ENCODE measurements at regions not wholly inside any gene's neighbourhood (a gene's known extent, or its start where the extent isn't known, plus 50 kb on each side); places are given as distances from the start of the nearest gene placed in this dataset.
"Not testable (repeated sequence)": the region's sequence is repeated elsewhere in the genome, so short reads cannot be mapped to it uniquely, and the experiment has no call there.

DNA sequence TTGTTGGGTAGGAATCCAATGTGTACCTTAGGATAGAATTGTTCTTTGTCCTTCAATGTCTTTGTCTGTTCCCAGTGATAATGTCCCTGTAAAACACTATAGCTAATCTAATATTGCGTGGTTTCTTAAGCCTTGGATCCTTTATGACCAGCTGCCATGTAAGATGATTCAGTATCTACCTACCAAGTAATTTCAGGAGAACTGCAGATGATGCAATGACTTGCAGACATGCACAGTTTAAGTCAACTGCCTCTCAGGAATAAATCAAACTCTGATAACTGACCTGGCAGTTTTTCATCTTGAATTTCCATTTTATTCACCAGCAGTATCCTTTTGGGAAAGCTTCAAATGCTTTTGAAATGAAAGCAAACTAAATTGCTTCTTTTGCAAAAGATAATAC, 157.8 kb downstream of the TPBG start:
- no peak overlapping the region for H3K27ac ChIP-seq
- no peaks in the 10 kb centered on the region for H3K27me3 ChIP-seq
- no peak overlapping the region for H3K4me3 ChIP-seq
- TF ChIP-seq, protein P1, sequence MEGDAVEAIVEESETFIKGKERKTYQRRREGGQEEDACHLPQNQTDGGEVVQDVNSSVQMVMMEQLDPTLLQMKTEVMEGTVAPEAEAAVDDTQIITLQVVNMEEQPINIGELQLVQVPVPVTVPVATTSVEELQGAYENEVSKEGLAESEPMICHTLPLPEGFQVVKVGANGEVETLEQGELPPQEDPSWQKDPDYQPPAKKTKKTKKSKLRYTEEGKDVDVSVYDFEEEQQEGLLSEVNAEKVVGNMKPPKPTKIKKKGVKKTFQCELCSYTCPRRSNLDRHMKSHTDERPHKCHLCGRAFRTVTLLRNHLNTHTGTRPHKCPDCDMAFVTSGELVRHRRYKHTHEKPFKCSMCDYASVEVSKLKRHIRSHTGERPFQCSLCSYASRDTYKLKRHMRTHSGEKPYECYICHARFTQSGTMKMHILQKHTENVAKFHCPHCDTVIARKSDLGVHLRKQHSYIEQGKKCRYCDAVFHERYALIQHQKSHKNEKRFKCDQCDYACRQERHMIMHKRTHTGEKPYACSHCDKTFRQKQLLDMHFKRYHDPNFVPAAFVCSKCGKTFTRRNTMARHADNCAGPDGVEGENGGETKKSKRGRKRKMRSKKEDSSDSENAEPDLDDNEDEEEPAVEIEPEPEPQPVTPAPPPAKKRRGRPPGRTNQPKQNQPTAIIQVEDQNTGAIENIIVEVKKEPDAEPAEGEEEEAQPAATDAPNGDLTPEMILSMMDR (IDR thresholded peaks at IDR 0.05) = no peak
- H3K36me3 ChIP-seq = no peaks in the 10 kb centered on the region
- no peak for DNase-seq
- no peaks in the 10 kb centered on the region for H3K4me1 ChIP-seq
- no peaks in the 10 kb centered on the region for H3K9me3 ChIP-seq

DNA sequence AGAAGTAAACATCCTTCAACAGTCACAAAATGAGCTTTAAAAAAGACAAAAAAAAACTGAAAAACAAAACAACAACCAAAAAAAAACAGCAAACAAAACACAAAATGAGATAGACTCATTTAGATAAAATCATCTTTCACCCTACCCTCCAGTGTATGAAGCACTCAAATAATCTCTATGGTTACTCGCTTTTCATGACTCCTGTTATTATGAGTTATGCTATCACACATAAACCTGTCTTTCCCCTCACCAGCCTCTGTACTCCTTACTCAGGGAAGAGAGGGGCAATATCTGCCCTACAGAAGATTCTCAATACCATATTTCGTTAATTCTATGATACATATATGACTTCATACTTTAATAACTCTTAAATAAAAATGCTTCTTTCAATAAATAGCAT, 158.2 kb downstream of the TPBG start:
- Histone ChIP-seq H3K9me3 (no peaks in the 10 kb centered on the region), H3K36me3 (no peaks in the 10 kb centered on the region), H3K27ac (no peak overlapping the region), H3K4me3 (no peak overlapping the region), H3K27me3 (no peaks in the 10 kb centered on the region), H3K4me1 (no peaks in the 10 kb centered on the region)
- TF ChIP-seq POLR2A (IDR thresholded peaks at IDR 0.05) = no peak
- TF ChIP-seq, protein P1 (IDR thresholded peaks at IDR 0.05) = no peak
- no peak for DNase-seq

DNA sequence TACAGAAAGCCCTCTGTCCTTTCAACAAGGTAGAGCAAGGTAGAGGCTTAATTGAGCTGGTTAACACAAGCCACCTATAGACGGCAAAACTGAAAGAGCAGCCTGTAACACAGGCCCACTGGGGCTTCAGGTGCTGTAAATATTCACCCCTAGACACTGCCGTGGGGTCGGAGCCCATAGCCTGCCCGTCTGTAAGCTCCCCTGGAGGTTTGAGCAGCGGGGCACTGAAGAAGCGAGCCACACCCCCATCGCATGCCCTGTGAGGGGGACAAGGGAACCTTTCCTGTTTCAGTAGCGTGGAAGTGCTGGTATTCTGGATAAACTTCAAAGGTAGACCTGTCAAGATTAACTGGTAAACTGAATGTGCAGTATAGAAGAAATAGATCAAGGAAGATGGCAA, 160.4 kb downstream of the TPBG start:
- no peak for DNase-seq
- H3K4me3 ChIP-seq = no peak overlapping the region
- no peak overlapping the region for H3K27ac ChIP-seq
- no peaks in the 10 kb centered on the region for H3K9me3 ChIP-seq
- H3K27me3 ChIP-seq = no peaks in the 10 kb centered on the region
- H3K36me3 ChIP-seq = no peaks in the 10 kb centered on the region
- no peaks in the 10 kb centered on the region for H3K4me1 ChIP-seq
- TF ChIP-seq, protein P1 (IDR thresholded peaks at IDR 0.05) = no peak
- TF ChIP-seq POLR2A (IDR thresholded peaks at IDR 0.05) = no peak

DNA sequence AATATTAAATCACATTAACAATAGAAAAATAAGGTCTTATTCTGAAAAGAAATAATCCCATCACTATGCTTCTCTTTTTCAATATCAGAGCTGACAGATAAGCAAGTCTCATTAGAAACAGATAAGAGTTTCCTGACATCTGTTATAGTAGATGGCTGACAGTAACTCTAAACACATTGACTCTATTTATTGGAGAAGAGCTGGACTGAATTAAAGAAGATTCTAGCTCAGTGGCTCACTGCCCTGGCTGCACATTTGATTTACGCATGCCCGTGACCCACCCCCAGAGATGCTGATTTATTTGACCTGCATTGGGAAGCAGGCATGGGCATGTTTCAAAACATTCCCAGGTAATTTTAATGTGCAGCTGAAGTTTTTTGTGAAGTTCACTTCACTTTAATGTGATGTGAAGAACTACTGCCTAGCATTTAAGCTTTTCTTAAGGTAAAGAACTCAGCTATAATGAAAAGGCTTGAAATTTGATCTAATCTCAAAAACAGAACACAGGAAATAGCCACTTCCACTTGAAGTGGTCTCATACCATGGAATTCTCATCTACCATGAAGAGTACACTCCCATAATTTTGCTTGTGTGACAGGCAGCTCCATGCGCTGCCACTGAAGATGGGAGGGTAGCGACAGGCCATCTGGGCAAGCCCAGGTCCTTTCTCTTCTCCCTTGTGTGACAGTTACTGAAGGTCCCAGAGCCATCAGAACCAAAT, 162.3 kb downstream of the TPBG start:
- Histone ChIP-seq H3K4me3 (no peak overlapping the region), H3K36me3 (no peaks in the 10 kb centered on the region), H3K4me1 (no peaks in the 10 kb centered on the region), H3K27ac (no peak overlapping the region), H3K27me3 (no peaks in the 10 kb centered on the region), H3K9me3 (no peaks in the 10 kb centered on the region)
- DNase-seq = no peak
- TF ChIP-seq, protein P1 (IDR thresholded peaks at IDR 0.05) = no peak
- no peak for TF ChIP-seq POLR2A (IDR thresholded peaks at IDR 0.05)

DNA sequence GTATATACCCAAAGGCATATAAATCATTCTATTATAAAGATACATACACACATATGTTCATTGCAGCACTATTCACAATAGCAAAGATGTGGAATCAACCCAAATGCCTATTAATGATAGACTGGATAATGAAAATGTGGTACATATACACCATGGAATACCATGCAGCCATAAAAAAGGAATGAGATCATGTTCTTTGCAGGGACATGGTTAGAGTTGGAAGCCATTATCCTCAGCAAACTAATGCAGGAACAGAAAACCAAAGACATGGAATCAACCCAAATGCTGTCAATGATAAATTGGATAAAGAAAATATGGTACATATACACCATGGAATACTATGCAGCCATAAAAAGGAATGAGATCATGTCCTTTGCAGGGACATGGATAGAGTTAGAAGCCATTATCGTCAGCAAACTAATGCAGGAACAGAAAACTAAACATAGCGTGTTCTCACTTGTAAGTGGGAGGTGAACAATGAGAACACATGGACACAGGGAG, 166.4 kb downstream of the TPBG start:
- H3K4me1 ChIP-seq, DNase-seq, H3K36me3 ChIP-seq, H3K27me3 ChIP-seq, H3K27ac ChIP-seq, H3K9me3 ChIP-seq, H3K4me3 ChIP-seq: not testable (repeated sequence)

DNA sequence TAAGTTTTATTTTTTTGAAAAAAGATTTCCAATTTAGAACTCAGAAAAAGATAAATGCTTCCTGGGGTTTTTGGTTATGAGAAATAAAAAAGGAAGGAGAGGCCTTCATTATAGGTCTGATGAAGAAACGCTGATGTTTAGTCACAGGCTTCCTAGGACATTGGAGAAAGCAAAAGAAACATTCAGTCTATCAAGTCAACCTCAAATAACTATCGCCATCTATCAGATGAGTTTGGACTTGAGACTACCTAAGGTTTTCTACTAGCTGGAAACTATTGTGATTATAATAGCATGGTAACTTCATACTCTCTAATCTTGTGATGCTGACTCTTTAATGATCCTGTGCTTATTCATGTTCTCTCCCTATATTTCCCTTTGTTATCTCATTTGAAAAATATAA, 171.3 kb downstream of the TPBG start:
- no peak overlapping the region for H3K4me3 ChIP-seq
- H3K27me3 ChIP-seq = no peaks in the 10 kb centered on the region
- H3K27ac ChIP-seq = no peak overlapping the region
- no peak for DNase-seq
- H3K4me1 ChIP-seq = no peaks in the 10 kb centered on the region
- H3K36me3 ChIP-seq = no peaks in the 10 kb centered on the region
- TF ChIP-seq, protein P1 (IDR thresholded peaks at IDR 0.05) = no peak
- no peak for TF ChIP-seq POLR2A (IDR thresholded peaks at IDR 0.05)
- H3K9me3 ChIP-seq = no peaks in the 10 kb centered on the region

DNA sequence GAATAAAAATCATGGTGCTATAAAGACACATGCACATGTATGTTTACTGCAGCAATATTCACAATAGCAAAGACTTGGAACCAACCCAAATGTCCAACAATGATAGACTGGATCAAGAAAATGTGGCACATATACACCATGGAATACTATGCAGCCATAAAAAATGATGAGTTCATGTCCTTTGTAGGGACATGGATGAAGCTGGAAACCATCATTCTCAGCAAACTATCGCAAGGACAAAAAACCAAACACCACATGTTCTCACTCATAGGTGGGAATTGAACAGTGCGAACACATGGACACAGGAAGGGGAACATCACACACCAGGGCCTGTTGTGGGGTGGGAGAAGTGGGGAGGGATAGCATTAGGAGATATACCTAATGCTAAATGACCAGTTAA, 185.9 kb downstream of the TPBG start:
- H3K4me3 ChIP-seq, DNase-seq, H3K9me3 ChIP-seq, H3K36me3 ChIP-seq, H3K27me3 ChIP-seq, H3K4me1 ChIP-seq, H3K27ac ChIP-seq: not testable (repeated sequence)

DNA sequence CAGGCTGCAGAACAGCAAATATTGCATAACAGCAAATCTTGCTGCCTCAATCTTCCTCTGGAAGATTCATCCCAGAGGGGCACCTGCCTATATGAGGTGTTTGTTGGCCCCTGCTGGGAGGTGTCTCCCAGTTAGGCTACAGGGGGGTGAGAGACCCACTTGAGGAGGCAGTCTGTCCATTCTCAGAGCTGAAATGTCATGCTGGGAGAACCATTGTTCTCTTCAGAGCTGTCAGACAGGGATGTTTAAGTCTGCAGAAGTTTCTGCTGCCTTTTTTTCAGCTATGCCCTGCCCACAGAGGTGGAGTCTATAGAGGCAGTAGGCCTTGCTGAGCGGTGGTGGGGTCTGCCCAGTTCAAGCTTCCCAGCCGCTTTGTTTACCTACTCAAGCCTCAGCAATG, 187.7 kb downstream of the TPBG start:
- H3K4me1 ChIP-seq, H3K27me3 ChIP-seq, H3K27ac ChIP-seq, DNase-seq, H3K4me3 ChIP-seq, H3K9me3 ChIP-seq, H3K36me3 ChIP-seq: not testable (repeated sequence)
